Stromal cell of bone marrow (primary cell): ENCODE measurements at regions not wholly inside any gene's neighbourhood (a gene's known extent, or its start where the extent isn't known, plus 50 kb on each side); places are given as distances from the start of the nearest gene placed in this dataset.
A peak's percentile ranks its signal among the peaks of the same experiment; 100 is the strongest.
"Not testable (repeated sequence)": the region's sequence is repeated elsewhere in the genome, so short reads cannot be mapped to it uniquely, and the experiment has no call there.

Experiments
- DNase-seq: peaks from one replicate; pipeline ENCODE4 v3.0.0-alpha.2; 2012; ENCODE audit warnings: low read depth

DNA sequence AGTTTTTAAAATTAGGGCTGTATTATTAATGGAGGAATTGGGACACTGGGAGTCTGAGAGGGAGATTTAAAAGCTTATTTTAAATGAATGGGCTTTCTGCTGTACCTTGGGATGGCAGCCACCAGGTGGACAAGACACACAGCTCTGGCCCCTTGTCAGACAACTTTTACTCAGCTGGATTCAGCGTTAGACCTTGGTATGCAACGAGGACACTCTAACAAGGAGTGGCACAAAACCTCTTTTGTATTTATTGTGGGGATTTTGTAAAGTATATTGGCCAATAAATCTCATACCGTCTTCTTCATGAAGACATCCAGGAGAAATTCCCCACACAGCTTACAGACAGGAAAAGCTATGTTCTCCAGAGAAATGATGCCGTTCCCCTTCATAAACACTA, 105.7 kb downstream of the LCA5 start:
- no peak for DNase-seq

DNA sequence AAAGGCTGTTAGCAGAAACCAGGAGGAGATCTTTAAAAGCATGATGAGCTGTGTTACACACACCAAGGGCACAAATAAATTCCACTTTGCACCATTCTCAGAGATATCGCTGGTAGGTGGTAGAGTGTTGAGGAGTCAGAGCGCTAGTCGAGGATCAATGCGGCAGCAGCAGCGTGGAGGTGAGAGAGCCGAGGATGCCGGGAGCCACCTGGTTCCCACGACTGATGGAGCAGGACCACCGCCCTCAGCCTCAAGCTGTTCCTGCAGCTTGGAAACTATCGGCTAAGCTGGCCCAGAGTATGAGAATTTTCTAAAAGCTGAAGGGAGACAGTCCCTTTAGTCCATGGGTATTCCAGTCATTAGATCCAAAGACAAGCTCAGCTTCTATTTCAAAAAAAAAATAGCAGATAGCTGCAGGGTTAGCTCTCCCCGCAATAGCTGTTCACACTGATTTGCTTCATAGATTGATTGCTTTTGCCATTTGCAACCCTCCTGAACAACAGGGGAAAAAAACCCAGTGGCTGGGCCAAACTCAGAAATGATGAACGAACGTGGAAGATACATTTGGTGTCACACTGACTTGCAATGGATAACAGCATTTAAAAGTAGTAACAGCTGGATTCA, 106.2 kb downstream of the LCA5 start:
- no peak for DNase-seq

DNA sequence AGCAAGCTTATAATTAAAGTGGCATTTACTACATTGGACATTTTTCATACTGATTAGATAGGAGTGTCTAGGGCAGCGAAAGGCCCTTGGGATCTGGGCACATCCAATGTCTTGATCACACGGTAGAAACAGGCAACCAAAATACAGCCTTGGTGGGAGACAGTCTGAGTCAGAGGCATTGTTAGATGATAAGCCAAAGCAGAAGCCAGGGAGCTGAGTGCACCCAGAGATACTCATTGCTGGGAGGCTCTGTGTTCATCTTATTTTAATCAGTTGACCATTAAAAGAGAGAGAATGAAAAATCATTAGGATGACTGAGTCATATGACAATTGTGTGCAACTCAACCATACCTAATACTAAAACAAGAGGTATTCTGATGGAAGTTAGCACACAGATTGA, 109.5 kb downstream of the LCA5 start:
- no peak for DNase-seq

DNA sequence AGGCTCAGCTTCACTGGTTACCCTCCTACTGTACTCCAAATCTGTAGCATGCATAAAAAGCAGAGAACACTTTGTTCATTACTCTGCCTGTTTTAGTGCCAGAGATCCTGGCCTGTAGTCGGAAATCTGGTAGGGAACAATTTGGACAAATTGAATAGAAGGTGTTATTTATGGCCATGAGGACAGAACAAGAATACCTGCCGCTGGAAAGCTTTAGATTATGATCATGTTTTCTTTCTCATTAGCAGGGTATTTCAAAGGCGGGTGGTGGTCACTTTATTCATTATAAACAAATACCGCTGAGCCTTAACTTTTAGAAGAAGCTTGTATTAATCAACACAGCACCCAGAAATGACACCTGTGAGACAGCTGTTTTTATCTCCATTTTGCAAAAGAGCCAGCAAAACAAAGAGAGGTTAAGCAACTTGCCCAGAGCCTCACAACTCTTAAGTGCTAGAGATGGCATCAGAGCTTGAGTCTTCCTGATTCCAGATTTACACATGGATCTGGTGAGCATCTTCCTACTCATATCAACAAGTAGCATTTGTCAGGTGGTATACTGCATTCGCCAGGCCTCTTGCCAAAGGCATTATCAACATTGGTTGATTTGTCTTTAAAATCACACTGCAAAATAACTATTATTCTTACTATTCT, 110.5 kb downstream of the LCA5 start:
- no peak for DNase-seq

GRCh38 chr6:79425589-79426311, 111.5 kb downstream of the LCA5 start:
- DNase-seq: no peak

- DNase-seq: no peak
Measured at GRCh38 chr6:79423216-79423615, 114.0 kb downstream of the LCA5 start.

DNA sequence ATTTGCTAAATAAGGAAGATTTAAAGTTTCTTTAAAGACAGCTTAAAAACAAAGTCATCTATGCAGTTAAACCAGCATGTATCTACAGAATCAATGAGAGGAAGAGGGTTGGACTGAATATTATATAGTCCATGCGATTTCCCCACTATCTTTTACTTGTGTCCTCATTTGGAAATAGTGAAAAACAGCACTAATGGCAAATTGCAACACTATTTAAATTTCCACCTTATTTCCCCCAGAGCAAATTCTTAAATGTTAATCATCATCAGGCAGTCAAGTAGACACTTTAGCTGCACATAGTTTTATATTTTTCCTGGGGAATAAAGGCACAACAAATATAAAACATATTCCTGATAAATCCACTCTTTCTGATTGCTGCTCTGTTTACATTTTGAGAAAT, 114.6 kb downstream of the LCA5 start:
- DNase-seq: no peak

DNA sequence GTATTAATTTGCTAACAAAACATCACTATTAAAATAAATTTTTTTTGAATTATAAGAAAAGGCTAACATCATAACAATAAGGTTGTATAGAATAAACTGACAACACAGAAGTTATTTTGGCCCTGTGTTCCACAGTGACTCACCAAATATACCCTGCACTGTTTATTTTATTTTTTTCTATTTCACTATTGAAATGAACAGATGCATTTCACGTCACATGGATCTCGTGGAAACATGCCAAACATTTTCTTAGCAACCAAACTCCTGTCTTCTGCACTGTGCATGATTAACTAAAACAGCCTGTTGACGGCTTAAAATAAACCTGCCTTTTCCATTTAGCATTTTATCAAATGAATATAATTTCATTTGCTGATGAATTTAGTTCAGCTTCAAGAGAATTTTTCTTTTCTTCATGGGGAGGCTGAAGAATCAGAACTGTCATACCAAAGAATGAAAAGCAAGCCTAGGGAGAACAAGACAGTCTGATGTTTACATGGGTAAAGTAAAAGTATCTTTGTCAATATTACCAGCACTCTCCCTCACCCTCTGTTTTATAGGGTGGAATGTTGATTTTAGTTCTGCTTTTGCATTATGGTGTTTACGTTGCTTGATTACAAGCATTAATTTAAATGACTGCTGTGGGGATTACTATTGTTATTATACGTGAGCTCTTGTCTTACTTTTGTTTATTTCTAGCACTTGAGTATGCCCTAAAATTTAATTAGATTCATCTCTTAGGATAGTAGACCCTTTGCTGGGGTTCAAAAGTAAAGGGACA, 115.3 kb downstream of the LCA5 start:
- DNase-seq: peak; percentile 87

DNA sequence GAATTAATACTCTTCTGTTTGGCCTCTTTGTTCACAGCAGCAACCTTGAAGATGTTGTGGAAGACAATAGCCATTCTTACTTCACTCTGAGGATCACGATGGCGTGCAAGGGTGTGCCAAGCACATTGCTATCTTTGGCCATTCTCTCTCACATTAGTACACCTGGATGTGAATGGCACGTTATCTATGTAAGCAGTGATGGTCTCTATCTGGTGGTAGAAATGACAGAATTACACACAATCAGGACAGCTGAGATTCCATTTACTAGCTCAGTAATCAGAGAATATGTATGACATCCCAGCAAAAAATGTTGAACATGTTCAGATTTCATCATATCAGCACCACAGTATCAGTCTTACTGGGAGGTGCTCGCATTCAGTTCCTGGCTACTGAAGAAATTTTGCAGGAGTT, 116.2 kb downstream of the LCA5 start:
- DNase-seq: no peak

GRCh38 chr6:79420054-79420453, 117.2 kb downstream of the LCA5 start:
- no peak for DNase-seq

GRCh38 chr6:79416931-79417330, 120.3 kb downstream of the LCA5 start:
- DNase-seq: no peak

- peak; percentile 26 for DNase-seq
Measured at GRCh38 chr6:79413562-79414002, 123.6 kb downstream of the LCA5 start.

- DNase-seq: no peak
Measured at GRCh38 chr6:79410806-79411205, 126.4 kb downstream of the LCA5 start.

GRCh38 chr6:79408256-79408974, 128.8 kb downstream of the LCA5 start:
- no peak for DNase-seq

DNA sequence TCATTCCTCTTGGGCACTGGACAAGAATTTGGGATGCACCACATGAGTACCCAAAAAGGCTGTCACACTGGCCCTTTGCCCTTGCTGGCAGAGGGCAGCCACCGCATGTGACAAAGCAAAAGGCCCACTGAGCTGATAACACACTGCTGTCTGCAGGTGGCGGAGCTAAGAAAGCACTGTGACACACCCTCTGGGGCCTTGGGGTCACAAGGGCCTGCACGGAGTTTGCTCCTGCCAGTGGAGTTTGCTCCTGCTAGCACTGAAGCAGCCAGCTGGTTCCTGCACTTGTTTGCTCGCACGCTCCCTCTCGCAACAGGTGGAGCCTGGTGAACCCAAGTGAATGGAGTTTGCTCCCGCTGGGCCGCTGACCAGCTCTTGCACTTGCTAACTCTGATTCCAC, 132.6 kb downstream of the LCA5 start:
- no peak for DNase-seq

- DNase-seq: no peak
Measured at GRCh38 chr6:79404261-79404660, 133.0 kb downstream of the LCA5 start.

- no peak for DNase-seq
Measured at GRCh38 chr6:79403563-79403962, 133.7 kb downstream of the LCA5 start.

DNA sequence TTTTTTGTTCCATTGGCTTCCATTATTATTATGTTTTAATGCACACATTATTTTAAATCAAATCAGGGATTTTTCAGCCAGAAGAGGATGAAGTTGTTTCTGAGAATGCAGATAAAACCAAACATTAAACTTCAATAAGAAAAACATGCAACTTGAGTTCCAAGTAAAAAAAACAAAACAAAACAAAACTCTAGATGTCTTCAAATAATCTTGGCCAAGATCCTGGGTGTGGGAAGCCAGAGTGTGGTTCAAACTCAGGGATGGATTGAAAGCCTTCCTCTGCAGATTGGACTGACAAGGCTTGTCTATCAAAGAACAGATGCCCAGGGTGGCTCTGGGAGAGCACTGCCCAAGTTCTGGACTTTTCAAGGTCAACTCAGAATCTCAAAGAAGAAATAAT, 134.1 kb downstream of the LCA5 start:
- DNase-seq: no peak

GRCh38 chr6:79399499-79399898, 137.7 kb downstream of the LCA5 start:
- DNase-seq: no peak

DNA sequence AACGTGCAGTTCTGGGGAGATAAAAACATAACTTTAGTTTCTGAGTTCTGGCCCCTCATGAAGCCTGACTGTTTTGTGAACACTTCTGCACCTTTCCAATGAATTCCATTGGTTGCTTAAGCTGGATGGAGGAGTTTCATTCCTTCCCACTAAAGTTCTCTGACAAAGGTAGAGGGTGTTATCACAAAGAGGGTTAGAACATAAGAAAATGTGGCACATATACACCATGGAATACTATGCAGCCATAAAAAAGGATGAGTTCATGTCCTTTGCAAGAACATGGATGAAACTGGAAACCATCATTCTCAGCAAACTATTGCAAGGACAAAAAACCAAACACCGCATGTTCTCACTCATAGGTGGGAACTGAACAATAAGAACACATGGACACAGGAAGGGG, 138.6 kb downstream of the LCA5 start:
- not testable (repeated sequence) for DNase-seq

- DNase-seq: no peak
Measured at GRCh38 chr6:79396625-79397024, 140.6 kb downstream of the LCA5 start.

DNA sequence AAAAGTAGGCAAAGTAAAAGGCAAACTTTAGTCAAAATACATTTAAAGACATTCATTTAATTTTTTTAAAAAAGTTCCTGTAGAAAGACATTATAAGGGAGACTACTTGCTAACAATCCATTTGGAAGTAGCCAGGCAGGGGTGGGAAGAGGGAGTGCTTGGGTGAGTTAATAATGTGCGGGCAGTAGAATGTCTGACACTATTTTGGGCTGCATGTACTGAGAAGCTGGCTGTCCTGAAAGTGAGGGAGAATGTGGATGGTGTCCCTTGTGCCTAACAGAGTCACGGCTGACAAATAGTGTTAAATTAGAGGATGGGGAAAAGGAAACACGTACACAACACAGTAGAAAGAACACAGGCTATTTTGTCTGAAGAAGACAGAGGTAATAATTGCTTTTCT, 142.5 kb downstream of the LCA5 start:
- no peak for DNase-seq
